ENCODE measurements at regions not wholly inside any gene's neighbourhood (a gene's known extent, or its start where the extent isn't known, plus 50 kb on each side); places are given as distances from the start of the nearest gene placed in this dataset.

GRCh38 chr2:11027195-11027594, 115.5 kb downstream of the KCNF1 start:
- TF ChIP-seq, protein P1, sequence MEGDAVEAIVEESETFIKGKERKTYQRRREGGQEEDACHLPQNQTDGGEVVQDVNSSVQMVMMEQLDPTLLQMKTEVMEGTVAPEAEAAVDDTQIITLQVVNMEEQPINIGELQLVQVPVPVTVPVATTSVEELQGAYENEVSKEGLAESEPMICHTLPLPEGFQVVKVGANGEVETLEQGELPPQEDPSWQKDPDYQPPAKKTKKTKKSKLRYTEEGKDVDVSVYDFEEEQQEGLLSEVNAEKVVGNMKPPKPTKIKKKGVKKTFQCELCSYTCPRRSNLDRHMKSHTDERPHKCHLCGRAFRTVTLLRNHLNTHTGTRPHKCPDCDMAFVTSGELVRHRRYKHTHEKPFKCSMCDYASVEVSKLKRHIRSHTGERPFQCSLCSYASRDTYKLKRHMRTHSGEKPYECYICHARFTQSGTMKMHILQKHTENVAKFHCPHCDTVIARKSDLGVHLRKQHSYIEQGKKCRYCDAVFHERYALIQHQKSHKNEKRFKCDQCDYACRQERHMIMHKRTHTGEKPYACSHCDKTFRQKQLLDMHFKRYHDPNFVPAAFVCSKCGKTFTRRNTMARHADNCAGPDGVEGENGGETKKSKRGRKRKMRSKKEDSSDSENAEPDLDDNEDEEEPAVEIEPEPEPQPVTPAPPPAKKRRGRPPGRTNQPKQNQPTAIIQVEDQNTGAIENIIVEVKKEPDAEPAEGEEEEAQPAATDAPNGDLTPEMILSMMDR (conservative IDR thresholded peaks at IDR 0.05; ENCODE audit: low read depth, low read length): no peak
- TF ChIP-seq EZH2 (IDR thresholded peaks at IDR 0.05; ENCODE audit: borderline replicate concordance, low read depth, low read length, poor library complexity, severe bottlenecking): no peak
